DND-41 (cell line): ENCODE measurements at regions not wholly inside any gene's neighbourhood (a gene's known extent, or its start where the extent isn't known, plus 50 kb on each side); places are given as distances from the start of the nearest gene placed in this dataset.

Experiments
- EZH2 ChIP-seq: IDR thresholded peaks from 3 replicates; pipeline ENCODE4 v1.6.1; 2012; ENCODE audit warnings: borderline replicate concordance, low read depth, mild to moderate bottlenecking, moderate library complexity, low read length, inconsistent platforms; ENCODE audit not compliant: severe bottlenecking
- TF ChIP-seq, protein P1 (sequence below): IDR thresholded peaks from 2 replicates; pipeline ENCODE4 v1.5.1; 2012; ENCODE audit warnings: borderline replicate concordance, low read length, moderate library complexity, mild to moderate bottlenecking; ENCODE audit not compliant: poor library complexity, severe bottlenecking; ENCODE audit errors: extremely low read depth

DNA sequence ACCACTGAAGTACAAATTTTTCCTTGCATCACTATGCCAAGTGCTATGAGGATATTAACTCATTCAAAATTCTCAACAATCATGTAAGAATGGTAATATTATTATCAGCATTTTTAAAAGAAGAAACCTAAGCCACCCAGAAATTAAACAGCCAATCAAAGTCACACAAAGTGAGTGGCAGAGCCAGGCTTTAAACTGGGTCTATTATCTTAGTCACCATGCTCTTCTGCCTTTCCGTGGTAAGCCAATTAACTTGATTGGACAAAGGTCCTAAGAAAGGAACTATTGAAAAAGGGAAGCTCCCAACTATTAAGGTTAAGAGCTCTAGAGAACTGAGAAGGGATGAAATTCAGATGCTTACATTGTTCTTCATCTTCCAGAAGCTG, 111.5 kb downstream of the ASB9 start:
- TF ChIP-seq, protein P1, sequence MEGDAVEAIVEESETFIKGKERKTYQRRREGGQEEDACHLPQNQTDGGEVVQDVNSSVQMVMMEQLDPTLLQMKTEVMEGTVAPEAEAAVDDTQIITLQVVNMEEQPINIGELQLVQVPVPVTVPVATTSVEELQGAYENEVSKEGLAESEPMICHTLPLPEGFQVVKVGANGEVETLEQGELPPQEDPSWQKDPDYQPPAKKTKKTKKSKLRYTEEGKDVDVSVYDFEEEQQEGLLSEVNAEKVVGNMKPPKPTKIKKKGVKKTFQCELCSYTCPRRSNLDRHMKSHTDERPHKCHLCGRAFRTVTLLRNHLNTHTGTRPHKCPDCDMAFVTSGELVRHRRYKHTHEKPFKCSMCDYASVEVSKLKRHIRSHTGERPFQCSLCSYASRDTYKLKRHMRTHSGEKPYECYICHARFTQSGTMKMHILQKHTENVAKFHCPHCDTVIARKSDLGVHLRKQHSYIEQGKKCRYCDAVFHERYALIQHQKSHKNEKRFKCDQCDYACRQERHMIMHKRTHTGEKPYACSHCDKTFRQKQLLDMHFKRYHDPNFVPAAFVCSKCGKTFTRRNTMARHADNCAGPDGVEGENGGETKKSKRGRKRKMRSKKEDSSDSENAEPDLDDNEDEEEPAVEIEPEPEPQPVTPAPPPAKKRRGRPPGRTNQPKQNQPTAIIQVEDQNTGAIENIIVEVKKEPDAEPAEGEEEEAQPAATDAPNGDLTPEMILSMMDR: no peak
- TF ChIP-seq EZH2: no peak
